H1 (cell line): ENCODE measurements at regions not wholly inside any gene's neighbourhood (a gene's known extent, or its start where the extent isn't known, plus 50 kb on each side); places are given as distances from the start of the nearest gene placed in this dataset.

Experiments
- CBX8 ChIP-seq: fragments of 300-800, 300-1000 bp; sonication (generic); IDR thresholded peaks from 2 replicates; pipeline ENCODE4 v1.7.1; 2016; ENCODE audit warnings: low read depth, low read length, borderline replicate concordance
- JUND ChIP-seq: IDR thresholded peaks from 2 replicates; pipeline ENCODE4 v1.6.1; 2011; ENCODE audit warnings: mild to moderate bottlenecking, improper control_type of control experiment, low read length
- POLR2A ChIP-seq, 2 experiments: IDR thresholded peaks; 1 replicate in 1 of 2; 2 replicates in 1 of 2; pipeline ENCODE4 v1.6.1; 2011; ENCODE audit warnings: low read depth in 2 of 2, low read length in 2 of 2, mild to moderate bottlenecking in 2 of 2; ENCODE audit errors: control extremely low read depth in 1 of 2
- ZNF274 ChIP-seq: IDR thresholded peaks from 2 replicates; pipeline ENCODE4 v1.7.0; 2012; ENCODE audit warnings: low read length, borderline replicate concordance; ENCODE audit errors: extremely low read depth

GRCh38 chr10:47121336-47121735, 178.7 kb upstream of the GDF10 start (continued):
- TF ChIP-seq CBX8 (no peak), POLR2A (IDR thresholded peaks at IDR 0.05; ENCODE audit: control extremely low read depth in 1 of 2, low read depth in 2 of 2, low read length in 2 of 2) (no peak), JUND (no peak), ZNF274 (no peak)
